ENCODE measurements at regions not wholly inside any gene's neighbourhood (a gene's known extent, or its start where the extent isn't known, plus 50 kb on each side); places are given as distances from the start of the nearest gene placed in this dataset.

DNA sequence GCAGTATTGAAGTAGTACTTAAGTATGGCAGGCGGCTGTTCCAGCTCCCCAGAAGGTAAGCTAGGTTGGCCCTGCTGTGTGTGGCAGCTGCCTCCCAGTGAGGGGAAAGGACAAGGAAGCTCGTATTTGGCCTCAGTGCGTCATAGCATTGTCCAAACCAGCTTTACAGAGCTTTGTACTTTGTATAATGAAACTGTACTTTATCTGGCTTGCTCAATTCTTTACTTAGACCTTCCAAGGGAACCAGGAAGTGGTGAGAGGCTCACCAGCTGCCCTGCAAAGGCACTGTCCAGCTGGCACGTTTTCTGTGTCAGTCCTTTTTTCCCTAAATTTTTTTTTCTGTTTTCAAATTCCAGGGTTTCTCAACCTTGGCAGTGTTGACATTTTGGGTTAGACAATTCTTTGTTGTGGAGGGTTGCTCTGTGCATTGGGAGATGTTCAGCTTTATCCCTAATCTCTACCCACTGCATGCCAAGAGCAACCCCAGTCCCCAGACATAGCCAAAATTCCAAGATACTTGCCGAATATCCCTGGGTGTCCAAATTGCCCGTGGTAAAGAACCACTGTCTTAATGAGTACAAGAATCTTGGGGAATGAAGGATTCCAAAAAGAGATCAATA, 474.5 kb downstream of the LRRC70 start:
- Mint-ChIP-seq H3K4me3 (no peak overlapping the region), H3K27ac (ENCODE audit: unreplicated experiment) (no peak overlapping the region), H3K36me3 (ENCODE audit: low read depth) (no peaks in the 10 kb centered on the region), H3K4me1 (no peaks in the 10 kb centered on the region), H3K27me3 (ENCODE audit: low read depth) (no peaks in the 10 kb centered on the region), H3K9me3 (no peaks in the 10 kb centered on the region)
- TF ChIP-seq, protein P1, sequence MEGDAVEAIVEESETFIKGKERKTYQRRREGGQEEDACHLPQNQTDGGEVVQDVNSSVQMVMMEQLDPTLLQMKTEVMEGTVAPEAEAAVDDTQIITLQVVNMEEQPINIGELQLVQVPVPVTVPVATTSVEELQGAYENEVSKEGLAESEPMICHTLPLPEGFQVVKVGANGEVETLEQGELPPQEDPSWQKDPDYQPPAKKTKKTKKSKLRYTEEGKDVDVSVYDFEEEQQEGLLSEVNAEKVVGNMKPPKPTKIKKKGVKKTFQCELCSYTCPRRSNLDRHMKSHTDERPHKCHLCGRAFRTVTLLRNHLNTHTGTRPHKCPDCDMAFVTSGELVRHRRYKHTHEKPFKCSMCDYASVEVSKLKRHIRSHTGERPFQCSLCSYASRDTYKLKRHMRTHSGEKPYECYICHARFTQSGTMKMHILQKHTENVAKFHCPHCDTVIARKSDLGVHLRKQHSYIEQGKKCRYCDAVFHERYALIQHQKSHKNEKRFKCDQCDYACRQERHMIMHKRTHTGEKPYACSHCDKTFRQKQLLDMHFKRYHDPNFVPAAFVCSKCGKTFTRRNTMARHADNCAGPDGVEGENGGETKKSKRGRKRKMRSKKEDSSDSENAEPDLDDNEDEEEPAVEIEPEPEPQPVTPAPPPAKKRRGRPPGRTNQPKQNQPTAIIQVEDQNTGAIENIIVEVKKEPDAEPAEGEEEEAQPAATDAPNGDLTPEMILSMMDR (conservative IDR thresholded peaks at IDR 0.05) = no peak
- no peak for DNase-seq (ENCODE audit: low read depth, low spot score)

DNA sequence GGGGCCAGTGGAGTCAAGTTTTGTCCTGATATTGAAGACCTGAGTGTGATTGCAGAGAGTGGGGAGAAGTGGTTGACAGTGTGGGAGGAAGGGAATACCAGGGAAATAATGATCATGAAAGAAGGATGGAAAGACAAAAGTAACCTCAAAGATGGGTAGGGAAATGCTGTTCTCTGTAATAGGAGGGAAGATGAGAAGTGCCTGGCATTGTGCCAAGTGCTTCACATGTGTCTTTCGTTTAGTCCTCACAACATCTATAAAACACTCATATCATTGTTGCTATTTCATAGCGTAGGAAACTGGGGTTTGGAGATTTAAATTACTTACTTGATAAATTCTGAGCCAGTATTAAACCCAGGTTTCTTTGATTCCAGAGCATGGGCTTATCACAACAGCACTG, 472.3 kb downstream of the LRRC70 start:
- H3K27me3 Mint-ChIP-seq (ENCODE audit: low read depth) = no peaks in the 10 kb centered on the region
- no peak overlapping the region for H3K4me3 Mint-ChIP-seq
- DNase-seq (ENCODE audit: low read depth, low spot score) = no peak
- H3K36me3 Mint-ChIP-seq (ENCODE audit: low read depth) = no peaks in the 10 kb centered on the region
- H3K27ac Mint-ChIP-seq (ENCODE audit: unreplicated experiment) = no peak overlapping the region
- H3K4me1 Mint-ChIP-seq = no peaks in the 10 kb centered on the region
- TF ChIP-seq, protein P1 (conservative IDR thresholded peaks at IDR 0.05) = no peak
- H3K9me3 Mint-ChIP-seq = no peaks in the 10 kb centered on the region

DNA sequence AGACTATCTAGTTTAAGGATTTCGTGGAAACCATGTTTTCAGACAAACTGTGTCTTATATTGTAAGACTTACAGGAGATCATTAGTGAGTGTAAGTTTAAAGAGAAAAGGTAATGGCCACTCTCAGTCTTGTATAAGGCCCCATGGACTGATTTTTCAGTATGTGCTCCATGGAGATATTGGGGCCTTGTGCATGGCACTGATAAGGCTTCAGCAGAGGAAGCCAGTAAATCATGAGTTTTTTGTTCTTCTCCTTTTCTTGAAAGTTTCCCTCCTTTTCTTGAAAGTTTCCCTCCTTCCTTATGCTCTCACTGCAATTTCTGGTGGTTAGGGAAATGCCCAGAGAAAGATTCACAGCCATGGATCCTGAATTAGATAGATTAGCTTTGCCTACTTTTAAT, 471.3 kb downstream of the LRRC70 start:
- Mint-ChIP-seq H3K4me1 (no peaks in the 10 kb centered on the region), H3K4me3 (no peak overlapping the region), H3K27me3 (ENCODE audit: low read depth) (no peaks in the 10 kb centered on the region), H3K9me3 (no peaks in the 10 kb centered on the region), H3K27ac (ENCODE audit: unreplicated experiment) (no peak overlapping the region), H3K36me3 (ENCODE audit: low read depth) (no peaks in the 10 kb centered on the region)
- TF ChIP-seq, protein P1 (conservative IDR thresholded peaks at IDR 0.05) = no peak
- DNase-seq (ENCODE audit: low read depth, low spot score) = no peak

DNA sequence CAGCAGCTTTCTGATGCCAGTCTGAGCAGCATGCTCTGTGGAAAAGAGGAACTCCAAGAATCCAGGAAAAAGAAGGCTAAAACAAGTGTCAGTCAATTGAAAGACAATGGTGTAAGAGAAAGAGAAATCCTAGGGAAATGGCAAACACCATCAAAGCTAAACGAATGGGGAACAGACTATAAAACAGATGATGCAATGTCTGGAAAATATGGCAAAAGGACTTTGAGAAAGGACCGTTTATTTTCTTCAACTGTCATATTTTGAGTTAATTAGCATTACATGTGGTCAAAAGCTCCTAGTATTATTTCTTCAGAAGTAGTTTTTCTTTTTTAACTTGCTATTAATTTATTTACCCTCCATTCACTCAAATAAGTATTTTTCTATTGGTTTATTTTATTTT, 465.2 kb downstream of the LRRC70 start:
- H3K9me3 Mint-ChIP-seq = no peaks in the 10 kb centered on the region
- no peaks in the 10 kb centered on the region for H3K27me3 Mint-ChIP-seq (ENCODE audit: low read depth)
- peaks cover 3% of the 10 kb centered on the region for H3K4me1 Mint-ChIP-seq
- TF ChIP-seq, protein P1 (conservative IDR thresholded peaks at IDR 0.05) = no peak
- no peak overlapping the region for H3K27ac Mint-ChIP-seq (ENCODE audit: unreplicated experiment)
- no peaks in the 10 kb centered on the region for H3K36me3 Mint-ChIP-seq (ENCODE audit: low read depth)
- no peak for DNase-seq (ENCODE audit: low read depth, low spot score)
- no peak overlapping the region for H3K4me3 Mint-ChIP-seq

DNA sequence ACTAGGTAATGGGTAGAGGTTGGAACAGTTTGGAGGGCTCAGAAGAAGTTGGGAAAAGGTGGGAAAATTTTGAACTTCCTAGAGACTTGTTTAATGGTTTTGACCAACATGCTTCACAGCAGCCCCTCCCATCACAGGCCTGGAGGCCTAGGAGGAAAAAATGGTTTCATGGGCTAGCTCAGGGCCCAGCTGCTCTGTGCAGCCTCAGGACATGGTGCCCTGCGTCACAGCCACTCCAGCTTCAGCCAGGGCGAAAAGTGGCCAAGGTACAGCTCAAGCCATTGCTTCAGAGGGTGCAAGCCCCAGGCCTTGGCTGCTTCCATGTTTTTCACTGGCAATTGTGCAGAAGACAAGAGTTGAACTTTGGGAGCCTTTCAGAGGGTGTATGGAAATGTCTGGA, 453.7 kb downstream of the LRRC70 start:
- Mint-ChIP-seq H3K4me3 (no peak overlapping the region), H3K36me3 (ENCODE audit: low read depth) (peaks cover 12% of the 10 kb centered on the region), H3K27ac (ENCODE audit: unreplicated experiment) (no peak overlapping the region), H3K4me1 (no peaks in the 10 kb centered on the region), H3K9me3 (peaks cover 23% of the 10 kb centered on the region), H3K27me3 (ENCODE audit: low read depth) (no peaks in the 10 kb centered on the region)
- no peak for DNase-seq (ENCODE audit: low read depth, low spot score)
- TF ChIP-seq, protein P1 (conservative IDR thresholded peaks at IDR 0.05) = no peak
